ENCODE measurements at regions not wholly inside any gene's neighbourhood (a gene's known extent, or its start where the extent isn't known, plus 50 kb on each side); places are given as distances from the start of the nearest gene placed in this dataset.

GRCh38 chr5:82622711-82623514 lies 344.8 kb upstream of the RPS23 start (continued):
- TF ChIP-seq, protein P1, sequence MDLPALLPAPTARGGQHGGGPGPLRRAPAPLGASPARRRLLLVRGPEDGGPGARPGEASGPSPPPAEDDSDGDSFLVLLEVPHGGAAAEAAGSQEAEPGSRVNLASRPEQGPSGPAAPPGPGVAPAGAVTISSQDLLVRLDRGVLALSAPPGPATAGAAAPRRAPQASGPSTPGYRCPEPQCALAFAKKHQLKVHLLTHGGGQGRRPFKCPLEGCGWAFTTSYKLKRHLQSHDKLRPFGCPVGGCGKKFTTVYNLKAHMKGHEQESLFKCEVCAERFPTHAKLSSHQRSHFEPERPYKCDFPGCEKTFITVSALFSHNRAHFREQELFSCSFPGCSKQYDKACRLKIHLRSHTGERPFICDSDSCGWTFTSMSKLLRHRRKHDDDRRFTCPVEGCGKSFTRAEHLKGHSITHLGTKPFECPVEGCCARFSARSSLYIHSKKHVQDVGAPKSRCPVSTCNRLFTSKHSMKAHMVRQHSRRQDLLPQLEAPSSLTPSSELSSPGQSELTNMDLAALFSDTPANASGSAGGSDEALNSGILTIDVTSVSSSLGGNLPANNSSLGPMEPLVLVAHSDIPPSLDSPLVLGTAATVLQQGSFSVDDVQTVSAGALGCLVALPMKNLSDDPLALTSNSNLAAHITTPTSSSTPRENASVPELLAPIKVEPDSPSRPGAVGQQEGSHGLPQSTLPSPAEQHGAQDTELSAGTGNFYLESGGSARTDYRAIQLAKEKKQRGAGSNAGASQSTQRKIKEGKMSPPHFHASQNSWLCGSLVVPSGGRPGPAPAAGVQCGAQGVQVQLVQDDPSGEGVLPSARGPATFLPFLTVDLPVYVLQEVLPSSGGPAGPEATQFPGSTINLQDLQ (CRISPR knock-in tag; IDR thresholded peaks at IDR 0.05) = no peak
- 0 out of 2 replicates have a peak, but pooled peaks have one; percentile 54 for TF ChIP-seq KAT8 (CRISPR knock-in tag; IDR thresholded peaks at IDR 0.05)
- TF ChIP-seq, protein P2, sequence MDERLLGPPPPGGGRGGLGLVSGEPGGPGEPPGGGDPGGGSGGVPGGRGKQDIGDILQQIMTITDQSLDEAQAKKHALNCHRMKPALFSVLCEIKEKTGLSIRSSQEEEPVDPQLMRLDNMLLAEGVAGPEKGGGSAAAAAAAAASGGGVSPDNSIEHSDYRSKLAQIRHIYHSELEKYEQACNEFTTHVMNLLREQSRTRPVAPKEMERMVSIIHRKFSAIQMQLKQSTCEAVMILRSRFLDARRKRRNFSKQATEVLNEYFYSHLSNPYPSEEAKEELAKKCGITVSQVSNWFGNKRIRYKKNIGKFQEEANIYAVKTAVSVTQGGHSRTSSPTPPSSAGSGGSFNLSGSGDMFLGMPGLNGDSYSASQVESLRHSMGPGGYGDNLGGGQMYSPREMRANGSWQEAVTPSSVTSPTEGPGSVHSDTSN (CRISPR knock-in tag; IDR thresholded peaks at IDR 0.05) = no peak
- TF ChIP-seq NR2C2 (CRISPR knock-in tag; IDR thresholded peaks at IDR 0.05; ENCODE audit: borderline replicate concordance) = 0 out of 2 replicates have a peak, but pooled peaks have one; percentile 18
- peak; percentile 56; the same call in 1 of the 2 replicates for TF ChIP-seq HNF4G (IDR thresholded peaks at IDR 0.05; ENCODE audit: borderline replicate concordance, low read depth, low read length)
- TF ChIP-seq HNF4G (CRISPR knock-in tag; IDR thresholded peaks at IDR 0.05; ENCODE audit: borderline replicate concordance, low read depth) = no peak
- 0 out of 2 replicates have a peak, but pooled peaks have one; percentile 65 for TF ChIP-seq ZNF280D (CRISPR knock-in tag; IDR thresholded peaks at IDR 0.05)
- TF ChIP-seq NCOA2 (CRISPR knock-in tag; IDR thresholded peaks at IDR 0.05) = peak; percentile 75
- TF ChIP-seq ZNF12 (CRISPR knock-in tag; IDR thresholded peaks at IDR 0.05) = 0 out of 2 replicates have a peak, but pooled peaks have one; percentile 23
- TF ChIP-seq SOX5 (CRISPR knock-in tag; IDR thresholded peaks at IDR 0.05; ENCODE audit: borderline replicate concordance) = peak; percentile 49; the same call in 1 of the 2 replicates
- 0 out of 4 replicates have a peak, but pooled peaks of 1 of the 2 experiments have one; percentile 35 for TF ChIP-seq POLR2A (IDR thresholded peaks at IDR 0.05; ENCODE audit: insufficient read depth in 1 of 2, low read depth in 2 of 2, low read length in 2 of 2)

Data from HepG2 (cell line).